Mucosa of descending colon (tissue), 3 donors: ENCODE measurements at regions not wholly inside any gene's neighbourhood (a gene's known extent, or its start where the extent isn't known, plus 50 kb on each side); places are given as distances from the start of the nearest gene placed in this dataset.
A peak's percentile ranks its signal among the peaks of the same experiment; 100 is the strongest.

Experiments used
- ATAC-seq: fragments of 200-7000 bp; cut with Tn5 transposase; one replicate; pipeline ENCODE4 v1.9.1; 2020; ENCODE audit warnings: mild to moderate bottlenecking, moderate library complexity
- DNase-seq, 3 donors: peaks; one replicate each; pipeline ENCODE4 v3.0.0-alpha.2; 2020
- H3K36me3 ChIP-seq: fragments of 200-600 bp; one replicate; pipeline ENCODE4 v1.8.0; 2021; ENCODE audit warnings: low read depth, mild to moderate bottlenecking
- H3K4me1 ChIP-seq: fragments of 200-600 bp; one replicate; pipeline ENCODE4 v1.8.0; 2021; ENCODE audit warnings: low read depth, mild to moderate bottlenecking
- H3K4me3 ChIP-seq: fragments of 200-600 bp; one replicate; pipeline ENCODE4 v1.8.0; 2021; ENCODE audit warnings: mild to moderate bottlenecking
- H3K9me3 ChIP-seq: fragments of 200-600 bp; one replicate; pipeline ENCODE4 v1.8.0; 2021; ENCODE audit warnings: mild to moderate bottlenecking
- intact Hi-C, 2 donors: fragments of 100-400 bp; cut with DNase I in 1 of 2; cut with micrococcal nuclease in 1 of 2; formaldehyde crosslinking; loops; one replicate each; pipeline versions ENCODE4 v1.11.0 to v1.11.1; 2022; cut with DNase I, micrococcal nuclease
- TF ChIP-seq, protein P1 (sequence below): fragments of 200-600 bp; IDR thresholded peaks from one replicate; pipeline ENCODE4 v1.8.0; 2022; ENCODE audit warnings: antibody characterized with exemption, mild to moderate bottlenecking
- donor health status: DM: no; HTN: no; CAD: no; lungs with moderate emphysema.
- donor health status: DM: no; HTN: no; CAD: no.
- donor health status: DM: no; HTN: yes; CAD: no.

DNA sequence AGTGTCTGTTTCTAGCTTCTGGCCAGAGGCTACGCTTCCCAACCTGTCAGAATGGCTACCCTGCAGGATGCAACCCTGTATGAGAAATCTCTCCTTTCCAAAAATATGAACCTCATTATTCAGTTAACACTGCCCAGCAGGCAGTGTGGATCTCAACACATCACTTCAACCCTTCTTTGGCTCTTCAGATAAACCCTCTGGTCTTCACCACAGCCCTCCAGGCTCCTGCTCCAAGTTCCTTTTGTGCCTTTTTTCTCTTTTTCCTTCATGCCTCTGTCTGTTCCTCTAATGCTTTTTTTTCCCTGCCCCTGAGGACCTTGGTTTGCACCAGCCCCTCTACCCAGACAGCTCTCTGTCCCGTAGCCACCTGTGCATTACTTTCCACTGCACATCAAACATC is 207.4 kb downstream of the MYLK4 start:
- ATAC-seq (peak; percentile 6), DNase-seq (no peak)
- TF ChIP-seq, protein P1, sequence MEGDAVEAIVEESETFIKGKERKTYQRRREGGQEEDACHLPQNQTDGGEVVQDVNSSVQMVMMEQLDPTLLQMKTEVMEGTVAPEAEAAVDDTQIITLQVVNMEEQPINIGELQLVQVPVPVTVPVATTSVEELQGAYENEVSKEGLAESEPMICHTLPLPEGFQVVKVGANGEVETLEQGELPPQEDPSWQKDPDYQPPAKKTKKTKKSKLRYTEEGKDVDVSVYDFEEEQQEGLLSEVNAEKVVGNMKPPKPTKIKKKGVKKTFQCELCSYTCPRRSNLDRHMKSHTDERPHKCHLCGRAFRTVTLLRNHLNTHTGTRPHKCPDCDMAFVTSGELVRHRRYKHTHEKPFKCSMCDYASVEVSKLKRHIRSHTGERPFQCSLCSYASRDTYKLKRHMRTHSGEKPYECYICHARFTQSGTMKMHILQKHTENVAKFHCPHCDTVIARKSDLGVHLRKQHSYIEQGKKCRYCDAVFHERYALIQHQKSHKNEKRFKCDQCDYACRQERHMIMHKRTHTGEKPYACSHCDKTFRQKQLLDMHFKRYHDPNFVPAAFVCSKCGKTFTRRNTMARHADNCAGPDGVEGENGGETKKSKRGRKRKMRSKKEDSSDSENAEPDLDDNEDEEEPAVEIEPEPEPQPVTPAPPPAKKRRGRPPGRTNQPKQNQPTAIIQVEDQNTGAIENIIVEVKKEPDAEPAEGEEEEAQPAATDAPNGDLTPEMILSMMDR, result no peak
- H3K4me1 ChIP-seq, result no peaks in the 10 kb centered on the region
- intact Hi-C loops, result no loop called here
- no peaks in the 10 kb centered on the region for H3K9me3 ChIP-seq
- H3K36me3 ChIP-seq, result no peaks in the 10 kb centered on the region
- H3K4me3 ChIP-seq, result no peak overlapping the region

DNA sequence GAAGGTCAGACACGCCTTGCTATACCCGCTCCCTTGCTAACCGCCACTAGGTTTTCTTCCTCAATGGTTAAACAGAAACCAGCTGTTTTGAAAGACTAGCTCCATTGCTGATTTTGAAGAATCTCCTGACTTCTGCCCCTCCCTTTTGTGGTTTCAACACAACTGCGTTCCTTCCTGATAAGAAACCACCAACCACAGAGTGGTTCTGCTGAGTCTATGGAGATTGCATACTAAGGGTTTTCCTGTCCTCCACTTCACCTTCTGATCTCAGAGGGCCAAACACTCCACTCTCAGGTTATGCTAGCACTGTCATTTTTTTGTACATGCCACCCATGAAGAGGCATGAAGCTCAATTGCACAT is 207.9 kb downstream of the MYLK4 start:
- Histone ChIP-seq H3K36me3 (no peaks in the 10 kb centered on the region), H3K4me1 (no peaks in the 10 kb centered on the region), H3K4me3 (no peak overlapping the region), H3K9me3 (no peaks in the 10 kb centered on the region)
- DNase-seq, result peak in 1 of 3 donors; percentile 42
- ATAC-seq, result peak; percentile 94
- intact Hi-C loops, result no loop called here
- TF ChIP-seq, protein P1, result no peak

DNA sequence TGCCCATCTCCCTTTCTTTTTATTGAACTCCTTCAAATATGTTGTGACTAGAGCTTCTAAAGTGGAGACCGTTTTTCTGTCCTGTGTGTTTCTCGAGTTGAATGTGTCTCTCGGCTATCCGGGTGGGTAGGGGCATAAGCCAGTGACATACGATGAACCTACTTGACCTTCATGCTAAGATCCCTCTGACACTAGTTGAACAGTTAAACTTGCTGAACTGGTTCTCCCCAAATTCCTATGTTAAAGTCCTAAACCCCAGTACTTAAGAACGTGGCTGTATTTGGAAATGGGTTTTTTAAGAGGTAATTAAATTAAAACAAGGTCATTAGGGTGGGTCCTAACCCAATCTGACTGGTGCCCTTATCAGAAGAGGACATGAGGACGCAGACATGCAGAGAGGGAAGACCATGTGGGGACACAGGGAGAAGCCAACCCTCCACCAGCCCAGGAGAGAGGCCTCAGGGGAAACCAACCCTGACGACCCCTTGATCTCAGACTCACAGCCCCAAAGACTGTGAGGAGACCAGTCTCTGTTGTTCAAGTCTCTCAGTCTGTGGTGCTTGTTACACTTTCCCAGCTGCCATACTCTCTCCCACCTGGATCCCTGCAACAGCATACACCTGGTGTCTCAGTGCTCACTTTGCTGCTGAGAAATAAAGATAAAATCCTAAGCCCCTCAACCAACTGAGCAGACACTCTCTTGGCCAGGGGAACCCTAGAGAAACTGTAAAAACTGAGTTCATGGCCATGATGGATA is 208.4 kb downstream of the MYLK4 start:
- intact Hi-C loops, result no loop called here

DNA sequence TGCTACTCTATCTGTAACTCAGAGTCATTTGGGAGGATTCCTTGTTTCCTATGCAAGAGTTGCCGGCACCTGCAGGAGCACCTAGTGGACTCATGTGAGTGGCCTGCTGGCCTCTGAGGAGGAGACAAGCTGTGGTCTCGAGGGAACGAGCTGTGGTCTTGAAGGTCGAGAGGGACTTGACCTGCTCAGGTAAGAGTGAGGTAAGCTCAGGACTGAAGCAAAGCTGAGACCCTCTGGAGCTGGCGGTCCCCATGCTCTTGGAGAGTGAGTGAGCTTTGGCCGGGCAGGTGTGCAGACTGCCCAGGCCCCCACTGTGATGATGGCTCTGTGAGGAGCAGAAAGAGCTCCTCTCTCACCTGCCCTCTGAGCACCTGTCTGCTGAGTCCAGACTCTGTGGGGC is 214.3 kb downstream of the MYLK4 start:
- ATAC-seq (no peak), DNase-seq (no peak)
- intact Hi-C loops, result no loop called here
- Histone ChIP-seq H3K9me3 (no peaks in the 10 kb centered on the region), H3K4me3 (no peak overlapping the region), H3K36me3 (no peaks in the 10 kb centered on the region), H3K4me1 (no peaks in the 10 kb centered on the region)
- TF ChIP-seq, protein P1, result no peak

More for the DNA sequence above, 208.4 kb downstream of the MYLK4 start:
- ATAC-seq (no peak), DNase-seq (no peak)
- Histone ChIP-seq H3K36me3 (no peaks in the 10 kb centered on the region), H3K4me1 (no peaks in the 10 kb centered on the region), H3K4me3 (no peak overlapping the region), H3K9me3 (no peaks in the 10 kb centered on the region)
- TF ChIP-seq, protein P1, result no peak

DNA sequence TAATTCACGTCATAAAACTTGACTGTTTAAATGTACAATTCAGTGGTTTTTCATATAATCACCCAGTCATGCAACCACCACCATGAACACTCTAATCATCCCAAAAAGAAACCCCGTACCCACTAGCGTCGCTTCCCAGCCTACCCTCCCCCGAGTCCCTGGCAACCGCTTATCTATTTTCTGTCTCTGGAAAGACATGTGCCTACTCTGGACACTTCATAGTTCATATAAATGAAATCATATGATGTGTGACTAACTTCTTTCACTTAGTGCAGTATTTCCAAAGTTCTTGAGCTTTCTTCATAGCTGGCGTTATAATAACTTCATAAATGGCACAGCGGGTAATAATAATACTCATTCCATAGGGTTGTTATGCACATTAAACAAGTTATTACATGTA is 215.2 kb downstream of the MYLK4 start:
- no peaks in the 10 kb centered on the region for H3K4me1 ChIP-seq
- no peak for ATAC-seq
- TF ChIP-seq, protein P1, result no peak
- intact Hi-C loops, result no loop called here
- no peak overlapping the region for H3K4me3 ChIP-seq
- DNase-seq, result no peak
- H3K9me3 ChIP-seq, result no peaks in the 10 kb centered on the region
- H3K36me3 ChIP-seq, result no peaks in the 10 kb centered on the region
